ENCODE measurements at regions not wholly inside any gene's neighbourhood (a gene's known extent, or its start where the extent isn't known, plus 50 kb on each side); places are given as distances from the start of the nearest gene placed in this dataset.
A peak's percentile ranks its signal among the peaks of the same experiment; 100 is the strongest.

- no peaks in the 10 kb centered on the region for H3K79me2 ChIP-seq (ENCODE audit: control insufficient read depth, insufficient read depth, low read length)
- H3K9me1 ChIP-seq (ENCODE audit: control insufficient read depth, extremely low read depth, insufficient read depth, low read length), result no peaks in the 10 kb centered on the region
- TF ChIP-seq EZH2 (IDR thresholded peaks at IDR 0.05; ENCODE audit: low read length), result no peak
- TF ChIP-seq, protein P1, sequence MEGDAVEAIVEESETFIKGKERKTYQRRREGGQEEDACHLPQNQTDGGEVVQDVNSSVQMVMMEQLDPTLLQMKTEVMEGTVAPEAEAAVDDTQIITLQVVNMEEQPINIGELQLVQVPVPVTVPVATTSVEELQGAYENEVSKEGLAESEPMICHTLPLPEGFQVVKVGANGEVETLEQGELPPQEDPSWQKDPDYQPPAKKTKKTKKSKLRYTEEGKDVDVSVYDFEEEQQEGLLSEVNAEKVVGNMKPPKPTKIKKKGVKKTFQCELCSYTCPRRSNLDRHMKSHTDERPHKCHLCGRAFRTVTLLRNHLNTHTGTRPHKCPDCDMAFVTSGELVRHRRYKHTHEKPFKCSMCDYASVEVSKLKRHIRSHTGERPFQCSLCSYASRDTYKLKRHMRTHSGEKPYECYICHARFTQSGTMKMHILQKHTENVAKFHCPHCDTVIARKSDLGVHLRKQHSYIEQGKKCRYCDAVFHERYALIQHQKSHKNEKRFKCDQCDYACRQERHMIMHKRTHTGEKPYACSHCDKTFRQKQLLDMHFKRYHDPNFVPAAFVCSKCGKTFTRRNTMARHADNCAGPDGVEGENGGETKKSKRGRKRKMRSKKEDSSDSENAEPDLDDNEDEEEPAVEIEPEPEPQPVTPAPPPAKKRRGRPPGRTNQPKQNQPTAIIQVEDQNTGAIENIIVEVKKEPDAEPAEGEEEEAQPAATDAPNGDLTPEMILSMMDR (optimal IDR thresholded peaks at IDR 0.05 in 1 of 3, IDR thresholded peaks at IDR 0.05 in 1 of 3, conservative IDR thresholded peaks at IDR 0.05 in 1 of 3; ENCODE audit: extremely low read depth in 1 of 3, insufficient read depth in 2 of 3, low read length in 3 of 3), result peak in 2 of 3 experiments; percentile 55 to 73
- FAIRE-seq (peak; percentile 89), DNase-seq (ENCODE audit: low read depth, low spot score) (no peak)
- H2AFZ ChIP-seq (ENCODE audit: control insufficient read depth, low read length), result no peak overlapping the region
- no peaks in the 10 kb centered on the region for H3K36me3 ChIP-seq (ENCODE audit: control insufficient read depth in 2 of 2, extremely low read depth in 1 of 2, insufficient read depth in 2 of 2, low read length in 2 of 2)
- no peaks in the 10 kb centered on the region for H3K27me3 ChIP-seq (ENCODE audit: control insufficient read depth, extremely low read depth, insufficient read depth, low read length)
- H4K20me1 ChIP-seq (ENCODE audit: control insufficient read depth, extremely low read depth, insufficient read depth, low read length), result no peaks in the 10 kb centered on the region
- H3K9me3 ChIP-seq (ENCODE audit: control insufficient read depth, low read depth, low read length), result no peaks in the 10 kb centered on the region
- no peak overlapping the region for H3K27ac ChIP-seq (ENCODE audit: control insufficient read depth, insufficient read depth, low read length)
- dilution Hi-C loops (cut with MboI; ENCODE audit: extremely low pct_ligation_motif_present, low sequenced_read_pairs), result no loop called here
- H3K4me2 ChIP-seq (ENCODE audit: control insufficient read depth, extremely low read depth, insufficient read depth, low read depth, low read length), result no peak overlapping the region
- H3K4me1 ChIP-seq (ENCODE audit: control insufficient read depth, extremely low read depth, insufficient read depth, low read length), result peaks cover 9% of the 10 kb centered on the region
- H3K4me3 ChIP-seq (ENCODE audit: control insufficient read depth in 2 of 3, extremely low read depth in 1 of 3, insufficient read depth in 2 of 3, low read depth in 1 of 3, low read length in 3 of 3), result no peak overlapping the region
- no peak overlapping the region for H3K9ac ChIP-seq (ENCODE audit: control insufficient read depth, extremely low read depth, insufficient read depth, low read length)
Observed at GRCh38 chr2:18149660-18150246, 271.3 kb downstream of the KCNS3 start.

DNA sequence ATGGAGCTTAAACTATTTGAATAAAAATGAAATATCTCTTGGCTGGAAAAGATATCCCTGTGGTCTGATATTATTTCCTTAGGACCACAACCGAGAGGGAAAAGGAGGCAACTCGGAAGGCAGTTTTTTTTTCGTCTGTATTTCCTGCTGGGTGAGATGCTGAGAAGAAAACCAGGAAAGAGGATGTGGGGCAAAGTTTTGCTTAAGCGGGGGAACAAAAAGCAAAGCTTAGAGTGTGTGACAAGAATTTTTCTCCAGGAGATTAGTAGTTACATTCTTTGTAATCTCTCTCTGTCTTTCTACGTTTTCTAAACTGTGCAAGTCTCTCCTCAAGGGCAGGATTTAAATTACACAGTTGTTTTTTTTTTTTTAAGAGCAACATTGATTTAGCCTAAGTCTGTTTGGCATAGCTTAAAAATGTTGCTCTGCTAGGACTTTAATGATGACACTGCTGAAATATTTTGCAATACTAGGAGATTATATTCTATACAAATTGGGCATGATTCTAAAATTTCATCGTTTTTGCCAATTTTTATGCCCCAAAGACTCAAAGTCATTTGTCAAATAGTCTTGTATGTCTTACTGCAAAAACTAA lies 258.5 kb downstream of the KCNS3 start:
- DNase-seq (ENCODE audit: low read depth, low spot score) (no peak), FAIRE-seq (no peak)
- H3K9ac ChIP-seq (ENCODE audit: control insufficient read depth, extremely low read depth, insufficient read depth, low read length), result no peak overlapping the region
- no peaks in the 10 kb centered on the region for H3K9me1 ChIP-seq (ENCODE audit: control insufficient read depth, extremely low read depth, insufficient read depth, low read length)
- dilution Hi-C loops (cut with MboI; ENCODE audit: extremely low pct_ligation_motif_present, low sequenced_read_pairs), result no loop called here
- H3K4me2 ChIP-seq (ENCODE audit: control insufficient read depth, extremely low read depth, insufficient read depth, low read depth, low read length), result no peak overlapping the region
- TF ChIP-seq, protein P1 (optimal IDR thresholded peaks at IDR 0.05 in 1 of 3, IDR thresholded peaks at IDR 0.05 in 1 of 3, conservative IDR thresholded peaks at IDR 0.05 in 1 of 3; ENCODE audit: extremely low read depth in 1 of 3, insufficient read depth in 2 of 3, low read length in 3 of 3), result no peak
- no peak for TF ChIP-seq EZH2 (IDR thresholded peaks at IDR 0.05; ENCODE audit: low read length)
- H3K27ac ChIP-seq (ENCODE audit: control insufficient read depth, insufficient read depth, low read length), result no peak overlapping the region
- no peaks in the 10 kb centered on the region for H4K20me1 ChIP-seq (ENCODE audit: control insufficient read depth, extremely low read depth, insufficient read depth, low read length)
- H3K4me3 ChIP-seq (ENCODE audit: control insufficient read depth in 2 of 3, extremely low read depth in 1 of 3, insufficient read depth in 2 of 3, low read depth in 1 of 3, low read length in 3 of 3), result no peak overlapping the region
- no peaks in the 10 kb centered on the region for H3K9me3 ChIP-seq (ENCODE audit: control insufficient read depth, low read depth, low read length)
- no peaks in the 10 kb centered on the region for H3K27me3 ChIP-seq (ENCODE audit: control insufficient read depth, extremely low read depth, insufficient read depth, low read length)
- no peaks in the 10 kb centered on the region for H3K36me3 ChIP-seq (ENCODE audit: control insufficient read depth in 2 of 2, extremely low read depth in 1 of 2, insufficient read depth in 2 of 2, low read length in 2 of 2)
- H3K79me2 ChIP-seq (ENCODE audit: control insufficient read depth, insufficient read depth, low read length), result no peaks in the 10 kb centered on the region
- H2AFZ ChIP-seq (ENCODE audit: control insufficient read depth, low read length), result no peak overlapping the region
- H3K4me1 ChIP-seq (ENCODE audit: control insufficient read depth, extremely low read depth, insufficient read depth, low read length), result no peaks in the 10 kb centered on the region

All from keratinocyte (primary cell).